ENCODE measurements at regions not wholly inside any gene's neighbourhood (a gene's known extent, or its start where the extent isn't known, plus 50 kb on each side); places are given as distances from the start of the nearest gene placed in this dataset.
A peak's percentile ranks its signal among the peaks of the same experiment; 100 is the strongest.

- H3K9me3 ChIP-seq (ENCODE audit: control insufficient read depth, low read length), result no peaks in the 10 kb centered on the region
- 32 to 35% methylated on average over 8 of the region's 8 CpGs for WGBS, 2 experiments
- H3K27ac ChIP-seq (ENCODE audit: insufficient read depth, low read depth, low read length, poor library complexity, severe bottlenecking), result peak overlapping the region; percentile 30
- H3K4me1 ChIP-seq (ENCODE audit: control insufficient read depth, insufficient read depth, low read length), result no peaks in the 10 kb centered on the region
- no peak overlapping the region for H3K4me3 ChIP-seq (ENCODE audit: insufficient read depth, low read depth, low read length)
- H3K27me3 ChIP-seq (ENCODE audit: control insufficient read depth, insufficient read depth, low read length, poor library complexity, severe bottlenecking), result no peaks in the 10 kb centered on the region
- H3K36me3 ChIP-seq (ENCODE audit: control insufficient read depth, insufficient read depth, low read length), result no peaks in the 10 kb centered on the region
These were observed 50.6 kb upstream of the UQCRFS1 start for GRCh38 chr19:29263305-29264135.

DNA sequence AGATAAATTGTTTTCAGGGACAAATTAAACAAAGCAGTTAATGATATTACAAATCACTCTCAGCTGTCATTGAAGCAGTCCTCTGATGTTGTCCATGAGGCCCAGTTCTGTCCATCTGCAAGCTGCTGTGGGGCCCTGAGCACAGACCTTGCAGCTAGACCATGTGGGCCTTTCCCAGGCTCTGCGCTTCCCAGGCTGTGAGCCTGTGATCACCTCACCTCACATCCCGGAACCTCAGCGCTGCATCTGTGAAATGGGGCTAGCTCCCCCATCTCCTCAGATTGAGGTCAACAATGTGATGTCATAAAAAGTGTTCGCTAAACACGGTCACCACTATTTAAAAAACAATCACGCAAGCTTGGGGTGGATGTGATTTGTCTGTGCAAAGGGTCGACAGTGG is 51.9 kb upstream of the UQCRFS1 start:
- WGBS, 2 experiments, result 91 to 95% methylated on average over 7 of the region's 7 CpGs
- H3K36me3 ChIP-seq (ENCODE audit: control insufficient read depth, insufficient read depth, low read length), result no peaks in the 10 kb centered on the region
- no peaks in the 10 kb centered on the region for H3K9me3 ChIP-seq (ENCODE audit: control insufficient read depth, low read length)
- no peak overlapping the region for H3K4me3 ChIP-seq (ENCODE audit: insufficient read depth, low read depth, low read length)
- H3K4me1 ChIP-seq (ENCODE audit: control insufficient read depth, insufficient read depth, low read length), result no peaks in the 10 kb centered on the region
- H3K27ac ChIP-seq (ENCODE audit: insufficient read depth, low read depth, low read length, poor library complexity, severe bottlenecking), result no peak overlapping the region
- no peaks in the 10 kb centered on the region for H3K27me3 ChIP-seq (ENCODE audit: control insufficient read depth, insufficient read depth, low read length, poor library complexity, severe bottlenecking)

- no peaks in the 10 kb centered on the region for H3K36me3 ChIP-seq (ENCODE audit: control insufficient read depth, insufficient read depth, low read length)
- no peak overlapping the region for H3K4me3 ChIP-seq (ENCODE audit: insufficient read depth, low read depth, low read length)
- H3K27ac ChIP-seq (ENCODE audit: insufficient read depth, low read depth, low read length, poor library complexity, severe bottlenecking), result no peak overlapping the region
- H3K4me1 ChIP-seq (ENCODE audit: control insufficient read depth, insufficient read depth, low read length), result no peaks in the 10 kb centered on the region
- 91 to 95% methylated on average over 6 of the region's 6 CpGs for WGBS, 2 experiments
- H3K27me3 ChIP-seq (ENCODE audit: control insufficient read depth, insufficient read depth, low read length, poor library complexity, severe bottlenecking), result no peaks in the 10 kb centered on the region
- no peaks in the 10 kb centered on the region for H3K9me3 ChIP-seq (ENCODE audit: control insufficient read depth, low read length)
These were observed 52.5 kb upstream of the UQCRFS1 start for GRCh38 chr19:29265436-29265835.

DNA sequence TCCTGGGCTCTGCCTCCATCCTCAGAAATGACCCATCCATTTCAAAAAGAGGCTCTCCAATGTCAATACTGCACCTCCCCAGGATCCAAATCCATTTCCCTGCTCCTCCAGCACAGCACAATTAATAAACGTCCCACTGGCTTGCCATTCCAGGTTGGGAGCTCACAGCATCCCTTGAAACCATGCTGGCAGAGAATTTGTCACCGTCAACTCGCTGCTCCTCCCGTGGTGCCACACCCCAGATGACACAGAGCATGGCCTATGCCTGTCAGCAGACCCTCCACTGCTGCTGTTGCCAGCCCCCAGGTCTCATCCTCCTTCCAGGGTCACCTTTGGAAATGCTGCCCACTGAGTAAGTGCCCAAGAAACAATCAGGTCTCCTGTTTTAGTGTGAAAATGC is 53.0 kb upstream of the UQCRFS1 start:
- Histone ChIP-seq H3K9me3 (ENCODE audit: control insufficient read depth, low read length) (no peaks in the 10 kb centered on the region), H3K27me3 (ENCODE audit: control insufficient read depth, insufficient read depth, low read length, poor library complexity, severe bottlenecking) (no peaks in the 10 kb centered on the region), H3K36me3 (ENCODE audit: control insufficient read depth, insufficient read depth, low read length) (no peaks in the 10 kb centered on the region), H3K4me3 (ENCODE audit: insufficient read depth, low read depth, low read length) (no peak overlapping the region), H3K4me1 (ENCODE audit: control insufficient read depth, insufficient read depth, low read length) (no peaks in the 10 kb centered on the region), H3K27ac (ENCODE audit: insufficient read depth, low read depth, low read length, poor library complexity, severe bottlenecking) (no peak overlapping the region)
- WGBS, 2 experiments, result 76 to 86% methylated on average over 4 of the region's 4 CpGs

GRCh38 chr19:29266603-29267002 is 53.7 kb upstream of the UQCRFS1 start:
- no peak overlapping the region for H3K4me3 ChIP-seq (ENCODE audit: insufficient read depth, low read depth, low read length)
- no peaks in the 10 kb centered on the region for H3K4me1 ChIP-seq (ENCODE audit: control insufficient read depth, insufficient read depth, low read length)
- no peak overlapping the region for H3K27ac ChIP-seq (ENCODE audit: insufficient read depth, low read depth, low read length, poor library complexity, severe bottlenecking)
- H3K27me3 ChIP-seq (ENCODE audit: control insufficient read depth, insufficient read depth, low read length, poor library complexity, severe bottlenecking), result no peaks in the 10 kb centered on the region
- H3K9me3 ChIP-seq (ENCODE audit: control insufficient read depth, low read length), result no peaks in the 10 kb centered on the region
- no peaks in the 10 kb centered on the region for H3K36me3 ChIP-seq (ENCODE audit: control insufficient read depth, insufficient read depth, low read length)
- WGBS, 2 experiments, result 89 to 97% methylated on average over 4 of the region's 4 CpGs

DNA sequence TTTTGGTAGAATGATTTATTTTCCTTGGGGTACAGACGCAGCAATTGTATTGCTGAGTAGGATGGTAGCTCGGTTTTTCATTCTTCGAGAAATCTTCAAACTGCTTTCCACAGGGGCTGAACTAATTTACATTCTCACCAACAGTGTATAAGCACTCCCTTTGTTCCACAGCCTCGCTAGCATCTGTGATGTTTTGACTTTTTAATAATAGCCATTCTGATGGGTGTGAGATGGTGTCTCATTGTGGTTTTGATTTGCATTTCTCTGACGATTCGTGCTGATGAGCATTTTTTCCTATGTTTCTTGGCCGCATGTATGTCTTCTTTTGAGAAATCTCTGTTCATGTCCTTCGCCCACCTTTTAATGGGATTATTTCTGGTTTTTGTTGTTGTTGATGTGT is 54.8 kb upstream of the UQCRFS1 start:
- Histone ChIP-seq H3K36me3 (ENCODE audit: control insufficient read depth, insufficient read depth, low read length) (no peaks in the 10 kb centered on the region), H3K27ac (ENCODE audit: insufficient read depth, low read depth, low read length, poor library complexity, severe bottlenecking) (no peak overlapping the region), H3K27me3 (ENCODE audit: control insufficient read depth, insufficient read depth, low read length, poor library complexity, severe bottlenecking) (no peaks in the 10 kb centered on the region), H3K4me3 (ENCODE audit: insufficient read depth, low read depth, low read length) (no peak overlapping the region), H3K9me3 (ENCODE audit: control insufficient read depth, low read length) (no peaks in the 10 kb centered on the region), H3K4me1 (ENCODE audit: control insufficient read depth, insufficient read depth, low read length) (no peaks in the 10 kb centered on the region)
- WGBS, 2 experiments, result 86 to 89% methylated on average over 8 of the region's 8 CpGs

- Histone ChIP-seq H3K27me3 (ENCODE audit: control insufficient read depth, insufficient read depth, low read length, poor library complexity, severe bottlenecking) (no peaks in the 10 kb centered on the region), H3K4me3 (ENCODE audit: insufficient read depth, low read depth, low read length) (no peak overlapping the region), H3K27ac (ENCODE audit: insufficient read depth, low read depth, low read length, poor library complexity, severe bottlenecking) (no peak overlapping the region), H3K9me3 (ENCODE audit: control insufficient read depth, low read length) (no peaks in the 10 kb centered on the region), H3K36me3 (ENCODE audit: control insufficient read depth, insufficient read depth, low read length) (no peaks in the 10 kb centered on the region), H3K4me1 (ENCODE audit: control insufficient read depth, insufficient read depth, low read length) (no peaks in the 10 kb centered on the region)
- 87 to 90% methylated on average over 17 of the region's 17 CpGs for WGBS, 2 experiments
These were observed 55.2 kb upstream of the UQCRFS1 start for GRCh38 chr19:29268103-29268502.

- Histone ChIP-seq H3K27ac (ENCODE audit: insufficient read depth, low read depth, low read length, poor library complexity, severe bottlenecking) (no peak overlapping the region), H3K36me3 (ENCODE audit: control insufficient read depth, insufficient read depth, low read length) (no peaks in the 10 kb centered on the region), H3K4me1 (ENCODE audit: control insufficient read depth, insufficient read depth, low read length) (no peaks in the 10 kb centered on the region), H3K4me3 (ENCODE audit: insufficient read depth, low read depth, low read length) (no peak overlapping the region), H3K27me3 (ENCODE audit: control insufficient read depth, insufficient read depth, low read length, poor library complexity, severe bottlenecking) (no peaks in the 10 kb centered on the region), H3K9me3 (ENCODE audit: control insufficient read depth, low read length) (no peaks in the 10 kb centered on the region)
- WGBS, 2 experiments, result 79 to 81% methylated on average over 25 of the region's 25 CpGs
These were observed 55.9 kb upstream of the UQCRFS1 start for GRCh38 chr19:29268721-29269393.

DNA sequence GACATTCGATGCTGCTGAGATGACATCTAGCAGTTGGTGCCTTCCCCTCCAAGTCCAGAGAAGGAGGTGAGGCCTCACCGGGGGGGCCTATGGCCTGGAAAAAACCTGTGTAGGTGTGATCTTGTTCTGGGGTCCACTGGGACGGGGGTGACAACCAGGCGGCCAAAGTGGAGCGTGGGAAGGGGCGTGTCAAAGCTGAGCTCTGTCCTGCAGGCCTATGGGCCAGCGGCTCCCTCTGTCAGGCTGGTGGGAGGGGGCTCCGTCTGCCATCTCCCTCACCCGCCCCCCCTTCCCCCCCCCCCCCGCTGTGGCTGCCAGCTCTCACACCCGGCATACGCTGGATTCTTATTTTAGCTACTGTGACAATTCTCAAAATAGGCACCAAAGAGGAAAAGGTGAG is 56.7 kb upstream of the UQCRFS1 start:
- Histone ChIP-seq H3K4me3 (ENCODE audit: insufficient read depth, low read depth, low read length) (no peak overlapping the region), H3K27ac (ENCODE audit: insufficient read depth, low read depth, low read length, poor library complexity, severe bottlenecking) (no peak overlapping the region), H3K4me1 (ENCODE audit: control insufficient read depth, insufficient read depth, low read length) (no peaks in the 10 kb centered on the region), H3K36me3 (ENCODE audit: control insufficient read depth, insufficient read depth, low read length) (no peaks in the 10 kb centered on the region), H3K9me3 (ENCODE audit: control insufficient read depth, low read length) (no peaks in the 10 kb centered on the region), H3K27me3 (ENCODE audit: control insufficient read depth, insufficient read depth, low read length, poor library complexity, severe bottlenecking) (no peaks in the 10 kb centered on the region)
- WGBS, 2 experiments, result 77 to 78% methylated on average over 9 of the region's 12 CpGs

DNA sequence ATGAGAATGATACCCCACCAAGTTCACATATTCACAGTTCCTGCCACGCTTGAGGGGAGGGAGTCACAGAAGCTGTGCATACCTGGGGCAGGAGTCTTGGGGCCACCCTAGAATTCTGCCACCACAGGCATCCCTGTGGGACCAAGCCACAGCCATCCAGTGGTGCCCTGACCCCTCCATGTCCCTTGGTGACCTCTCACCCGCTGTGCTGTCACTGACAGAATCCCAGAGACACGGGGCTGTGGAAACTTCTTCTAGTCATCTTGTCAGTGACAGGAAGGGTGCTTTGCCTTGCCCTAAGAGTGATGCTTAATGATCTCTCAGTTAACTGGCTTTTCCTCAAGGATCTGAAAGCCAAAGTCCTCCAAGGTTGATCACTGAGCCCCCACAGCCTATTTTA is 58.4 kb upstream of the UQCRFS1 start:
- Histone ChIP-seq H3K27me3 (ENCODE audit: control insufficient read depth, insufficient read depth, low read length, poor library complexity, severe bottlenecking) (no peaks in the 10 kb centered on the region), H3K4me1 (ENCODE audit: control insufficient read depth, insufficient read depth, low read length) (no peaks in the 10 kb centered on the region), H3K36me3 (ENCODE audit: control insufficient read depth, insufficient read depth, low read length) (no peaks in the 10 kb centered on the region), H3K4me3 (ENCODE audit: insufficient read depth, low read depth, low read length) (no peak overlapping the region), H3K27ac (ENCODE audit: insufficient read depth, low read depth, low read length, poor library complexity, severe bottlenecking) (no peak overlapping the region), H3K9me3 (ENCODE audit: control insufficient read depth, low read length) (no peaks in the 10 kb centered on the region)
- WGBS, 2 experiments, result 94 to 95% methylated on average over 3 of the region's 3 CpGs

All from ectodermal cell (in vitro differentiated cells).